WTC11 (cell line): ENCODE measurements at regions not wholly inside any gene's neighbourhood (a gene's known extent, or its start where the extent isn't known, plus 50 kb on each side); places are given as distances from the start of the nearest gene placed in this dataset.

Source experiments
- ATAC-seq: fragments of 200-7000 bp; cut with Tn5 transposase; 2 replicates; pipeline ENCODE4 v1.10.0; 2021; ENCODE audit warnings: mild to moderate bottlenecking, moderate library complexity
- CTCF ChIA-PET: fragments of 300-600 bp; sonication (Branson Sonifier 250); formaldehyde crosslinking; loops from one replicate; lab custom pipeline; 2021; ENCODE audit warnings: antibody characterized with exemption; lab: Charles Lee
- POLR2A ChIA-PET: fragments of 350-600 bp; sonication (Branson Sonifier 250); formaldehyde crosslinking; loops from one replicate; lab custom pipeline; 2021; ENCODE audit warnings: antibody characterized with exemption; lab: Charles Lee
- DNase-seq: peaks from one replicate; pipeline ENCODE4 v3.0.0; 2021; ENCODE audit warnings: low spot score
- H3K27ac Mint-ChIP-seq: 2 replicates; pipeline ENCODE4 v1.8.0; 2021; ENCODE audit warnings: mixed read lengths
- H3K27me3 Mint-ChIP-seq: 2 replicates; pipeline ENCODE4 v1.8.0; 2021; ENCODE audit warnings: low read depth, mild to moderate bottlenecking, moderate library complexity, mixed read lengths
- H3K36me3 Mint-ChIP-seq: 2 replicates; pipeline ENCODE4 v1.8.0; 2021; ENCODE audit warnings: mixed read lengths
- H3K4me1 Mint-ChIP-seq: 2 replicates; pipeline ENCODE4 v1.8.0; 2022; ENCODE audit warnings: mixed read lengths
- H3K4me3 Mint-ChIP-seq: 2 replicates; pipeline ENCODE4 v1.8.0; 2021; ENCODE audit warnings: mild to moderate bottlenecking, moderate library complexity, mixed read lengths
- H3K9me3 Mint-ChIP-seq: 2 replicates; pipeline ENCODE4 v1.8.0; 2021; ENCODE audit warnings: mixed read lengths
- ATF1 ChIP-seq: sonication (generic); formaldehyde crosslinking; IDR thresholded peaks from 2 replicates; pipeline ENCODE4 v1.8.1; 2023; ENCODE audit warnings: mild to moderate bottlenecking, moderate library complexity, missing genetic modification reagents
- CREB1 ChIP-seq: sonication (generic); formaldehyde crosslinking; IDR thresholded peaks from 2 replicates; pipeline ENCODE4 v1.8.0; 2023; ENCODE audit warnings: mild to moderate bottlenecking, missing genetic modification reagents
- CREM ChIP-seq: sonication (generic); formaldehyde crosslinking; IDR thresholded peaks from 2 replicates; pipeline ENCODE4 v1.8.1; 2022; ENCODE audit warnings: mild to moderate bottlenecking, missing genetic modification reagents, moderate library complexity
- ESRRA ChIP-seq: sonication (generic); formaldehyde crosslinking; IDR thresholded peaks from 2 replicates; pipeline ENCODE4 v1.8.1; 2022; ENCODE audit warnings: mild to moderate bottlenecking, missing genetic modification reagents, borderline replicate concordance
- GABPB1 ChIP-seq: sonication (generic); formaldehyde crosslinking; IDR thresholded peaks from 2 replicates; pipeline ENCODE4 v1.8.1; 2023; ENCODE audit warnings: mild to moderate bottlenecking, missing genetic modification reagents
- MXD4 ChIP-seq: fragments of 250-450 bp; sonication (Bioruptor Pico); IDR thresholded peaks from 2 replicates; pipeline ENCODE4 v1.8.0; 2021; ENCODE audit warnings: mild to moderate bottlenecking, moderate library complexity, borderline replicate concordance
- NFE2L1 ChIP-seq: sonication (generic); formaldehyde crosslinking; IDR thresholded peaks from 2 replicates; pipeline ENCODE4 v1.8.1; 2023; ENCODE audit warnings: missing genetic modification reagents
- PRRX2 ChIP-seq: fragments of 250-450 bp; sonication (Bioruptor Pico); IDR thresholded peaks from 2 replicates; pipeline ENCODE4 v1.8.0; 2021; ENCODE audit warnings: mild to moderate bottlenecking
- SOX15 ChIP-seq: fragments of 250-450 bp; sonication (Bioruptor Pico); IDR thresholded peaks from 2 replicates; pipeline ENCODE4 v1.9.0; 2021; ENCODE audit warnings: mild to moderate bottlenecking
- TCF7 ChIP-seq: sonication (generic); formaldehyde crosslinking; IDR thresholded peaks from 2 replicates; pipeline ENCODE4 v1.8.0; 2022; ENCODE audit warnings: mild to moderate bottlenecking, low read depth, missing genetic modification reagents, moderate library complexity
- TEAD4 ChIP-seq: sonication (generic); formaldehyde crosslinking; IDR thresholded peaks from 2 replicates; pipeline ENCODE4 v1.8.0; 2022; ENCODE audit warnings: mild to moderate bottlenecking, missing genetic modification reagents
- ZNF219 ChIP-seq: sonication (generic); formaldehyde crosslinking; IDR thresholded peaks from 2 replicates; pipeline ENCODE4 v1.8.0; 2023; ENCODE audit warnings: missing genetic modification reagents, mild to moderate bottlenecking, borderline replicate concordance
- ZNF263 ChIP-seq: sonication (generic); formaldehyde crosslinking; IDR thresholded peaks from 2 replicates; pipeline ENCODE4 v1.8.1; 2022; ENCODE audit warnings: low read depth, mild to moderate bottlenecking, moderate library complexity, missing genetic modification reagents
- TF ChIP-seq, protein P1 (sequence below): sonication (generic); formaldehyde crosslinking; IDR thresholded peaks from 2 replicates; pipeline ENCODE4 v1.8.1; 2023; ENCODE audit warnings: mild to moderate bottlenecking, missing genetic modification reagents, borderline replicate concordance
- TF ChIP-seq, protein P2 (sequence below): fragments of 250-450 bp; sonication (Bioruptor Pico); IDR thresholded peaks from 2 replicates; pipeline ENCODE4 v1.9.0; 2021; ENCODE audit warnings: mild to moderate bottlenecking
- TF ChIP-seq, protein P3 (sequence below): sonication (generic); formaldehyde crosslinking; conservative IDR thresholded peaks from 2 replicates; pipeline ENCODE4 v1.8.1; 2023; ENCODE audit warnings: mild to moderate bottlenecking, low read depth, missing genetic modification reagents, moderate library complexity
- TF ChIP-seq, protein P4 (sequence below): sonication (generic); formaldehyde crosslinking; IDR thresholded peaks from 2 replicates; pipeline ENCODE4 v1.8.1; 2023; ENCODE audit warnings: mild to moderate bottlenecking, missing genetic modification reagents
- TF ChIP-seq, protein P5 (sequence below): sonication (generic); formaldehyde crosslinking; IDR thresholded peaks from 2 replicates; pipeline ENCODE4 v1.8.0; 2022; ENCODE audit warnings: missing genetic modification reagents
- TF ChIP-seq, protein P6 (sequence below): sonication (generic); formaldehyde crosslinking; IDR thresholded peaks from 2 replicates; pipeline ENCODE4 v1.8.1; 2023; ENCODE audit warnings: mild to moderate bottlenecking, missing genetic modification reagents, moderate library complexity

DNA sequence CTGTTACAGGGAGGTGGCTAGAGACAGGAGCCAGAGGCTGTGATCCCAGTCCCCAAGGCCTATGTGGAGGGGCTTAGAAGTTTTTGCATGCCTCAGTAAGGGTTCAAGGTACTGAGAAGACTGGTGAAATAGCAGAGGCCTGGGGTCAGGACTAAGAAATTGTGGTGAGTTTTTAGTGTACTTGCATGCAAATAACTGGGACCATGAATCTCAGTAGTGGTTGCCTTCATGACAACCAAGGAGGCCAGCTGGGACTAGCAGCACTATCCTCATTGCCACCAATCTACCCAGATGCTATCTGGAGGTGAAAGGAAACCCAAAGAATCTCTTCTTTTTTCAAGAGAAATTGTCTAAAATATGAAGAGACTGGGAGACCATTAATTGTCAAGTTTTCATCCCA, 395.1 kb downstream of the CETN3 start (continued):
- TF ChIP-seq, protein P1, sequence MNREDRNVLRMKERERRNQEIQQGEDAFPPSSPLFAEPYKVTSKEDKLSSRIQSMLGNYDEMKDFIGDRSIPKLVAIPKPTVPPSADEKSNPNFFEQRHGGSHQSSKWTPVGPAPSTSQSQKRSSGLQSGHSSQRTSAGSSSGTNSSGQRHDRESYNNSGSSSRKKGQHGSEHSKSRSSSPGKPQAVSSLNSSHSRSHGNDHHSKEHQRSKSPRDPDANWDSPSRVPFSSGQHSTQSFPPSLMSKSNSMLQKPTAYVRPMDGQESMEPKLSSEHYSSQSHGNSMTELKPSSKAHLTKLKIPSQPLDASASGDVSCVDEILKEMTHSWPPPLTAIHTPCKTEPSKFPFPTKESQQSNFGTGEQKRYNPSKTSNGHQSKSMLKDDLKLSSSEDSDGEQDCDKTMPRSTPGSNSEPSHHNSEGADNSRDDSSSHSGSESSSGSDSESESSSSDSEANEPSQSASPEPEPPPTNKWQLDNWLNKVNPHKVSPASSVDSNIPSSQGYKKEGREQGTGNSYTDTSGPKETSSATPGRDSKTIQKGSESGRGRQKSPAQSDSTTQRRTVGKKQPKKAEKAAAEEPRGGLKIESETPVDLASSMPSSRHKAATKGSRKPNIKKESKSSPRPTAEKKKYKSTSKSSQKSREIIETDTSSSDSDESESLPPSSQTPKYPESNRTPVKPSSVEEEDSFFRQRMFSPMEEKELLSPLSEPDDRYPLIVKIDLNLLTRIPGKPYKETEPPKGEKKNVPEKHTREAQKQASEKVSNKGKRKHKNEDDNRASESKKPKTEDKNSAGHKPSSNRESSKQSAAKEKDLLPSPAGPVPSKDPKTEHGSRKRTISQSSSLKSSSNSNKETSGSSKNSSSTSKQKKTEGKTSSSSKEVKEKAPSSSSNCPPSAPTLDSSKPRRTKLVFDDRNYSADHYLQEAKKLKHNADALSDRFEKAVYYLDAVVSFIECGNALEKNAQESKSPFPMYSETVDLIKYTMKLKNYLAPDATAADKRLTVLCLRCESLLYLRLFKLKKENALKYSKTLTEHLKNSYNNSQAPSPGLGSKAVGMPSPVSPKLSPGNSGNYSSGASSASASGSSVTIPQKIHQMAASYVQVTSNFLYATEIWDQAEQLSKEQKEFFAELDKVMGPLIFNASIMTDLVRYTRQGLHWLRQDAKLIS, result no peak
- TF ChIP-seq ATF1 (no peak), MXD4 (CRISPR knock-in tag) (no peak), NFE2L1 (CRISPR knock-in tag) (no peak), ZNF263 (no peak)
- TF ChIP-seq, protein P2, sequence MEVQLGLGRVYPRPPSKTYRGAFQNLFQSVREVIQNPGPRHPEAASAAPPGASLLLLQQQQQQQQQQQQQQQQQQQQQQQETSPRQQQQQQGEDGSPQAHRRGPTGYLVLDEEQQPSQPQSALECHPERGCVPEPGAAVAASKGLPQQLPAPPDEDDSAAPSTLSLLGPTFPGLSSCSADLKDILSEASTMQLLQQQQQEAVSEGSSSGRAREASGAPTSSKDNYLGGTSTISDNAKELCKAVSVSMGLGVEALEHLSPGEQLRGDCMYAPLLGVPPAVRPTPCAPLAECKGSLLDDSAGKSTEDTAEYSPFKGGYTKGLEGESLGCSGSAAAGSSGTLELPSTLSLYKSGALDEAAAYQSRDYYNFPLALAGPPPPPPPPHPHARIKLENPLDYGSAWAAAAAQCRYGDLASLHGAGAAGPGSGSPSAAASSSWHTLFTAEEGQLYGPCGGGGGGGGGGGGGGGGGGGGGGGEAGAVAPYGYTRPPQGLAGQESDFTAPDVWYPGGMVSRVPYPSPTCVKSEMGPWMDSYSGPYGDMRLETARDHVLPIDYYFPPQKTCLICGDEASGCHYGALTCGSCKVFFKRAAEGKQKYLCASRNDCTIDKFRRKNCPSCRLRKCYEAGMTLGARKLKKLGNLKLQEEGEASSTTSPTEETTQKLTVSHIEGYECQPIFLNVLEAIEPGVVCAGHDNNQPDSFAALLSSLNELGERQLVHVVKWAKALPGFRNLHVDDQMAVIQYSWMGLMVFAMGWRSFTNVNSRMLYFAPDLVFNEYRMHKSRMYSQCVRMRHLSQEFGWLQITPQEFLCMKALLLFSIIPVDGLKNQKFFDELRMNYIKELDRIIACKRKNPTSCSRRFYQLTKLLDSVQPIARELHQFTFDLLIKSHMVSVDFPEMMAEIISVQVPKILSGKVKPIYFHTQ (CRISPR knock-in tag), result no peak

DNA sequence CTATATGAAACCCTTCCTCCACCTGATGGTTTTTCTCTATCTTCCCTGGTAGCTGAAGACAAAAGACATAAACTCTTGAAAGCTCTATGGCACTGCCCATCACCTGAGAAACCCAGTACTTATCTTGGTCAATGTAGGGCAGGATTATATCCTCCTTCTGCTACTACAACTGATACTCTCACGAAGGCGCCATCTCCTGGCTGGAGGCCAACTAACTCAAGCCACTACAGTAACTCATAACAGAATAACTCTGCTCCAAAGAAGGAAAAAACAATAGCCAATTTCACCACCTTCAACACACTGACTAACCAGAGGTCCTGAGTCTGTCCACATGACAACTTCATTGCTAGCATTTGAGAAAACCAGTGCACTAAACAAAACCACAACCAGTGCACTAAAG, 409.2 kb downstream of the CETN3 start:
- Mint-ChIP-seq H3K36me3 (peaks cover 2% of the 10 kb centered on the region; the same call in 1 of the 2 replicates), H3K4me3 (no peak overlapping the region), H3K4me1 (peaks cover 17% of the 10 kb centered on the region), H3K27me3 (peaks cover 23% of the 10 kb centered on the region), H3K9me3 (peaks cover 9% of the 10 kb centered on the region), H3K27ac (no peak overlapping the region)
- DNase-seq (peak; percentile 34), ATAC-seq (peak; percentile 65)
- CTCF ChIA-PET, result no interaction called here
- POLR2A ChIA-PET, result no interaction called here
- TF ChIP-seq SOX15 (CRISPR knock-in tag) (no peak), GABPB1 (CRISPR knock-in tag) (no peak), CREM (CRISPR knock-in tag) (no peak), ZNF219 (CRISPR knock-in tag) (no peak), TCF7 (no peak), PRRX2 (CRISPR knock-in tag) (no peak), TEAD4 (CRISPR knock-in tag) (no peak), ESRRA (CRISPR knock-in tag) (no peak), CREB1 (CRISPR knock-in tag) (no peak)
- TF ChIP-seq, protein P3, sequence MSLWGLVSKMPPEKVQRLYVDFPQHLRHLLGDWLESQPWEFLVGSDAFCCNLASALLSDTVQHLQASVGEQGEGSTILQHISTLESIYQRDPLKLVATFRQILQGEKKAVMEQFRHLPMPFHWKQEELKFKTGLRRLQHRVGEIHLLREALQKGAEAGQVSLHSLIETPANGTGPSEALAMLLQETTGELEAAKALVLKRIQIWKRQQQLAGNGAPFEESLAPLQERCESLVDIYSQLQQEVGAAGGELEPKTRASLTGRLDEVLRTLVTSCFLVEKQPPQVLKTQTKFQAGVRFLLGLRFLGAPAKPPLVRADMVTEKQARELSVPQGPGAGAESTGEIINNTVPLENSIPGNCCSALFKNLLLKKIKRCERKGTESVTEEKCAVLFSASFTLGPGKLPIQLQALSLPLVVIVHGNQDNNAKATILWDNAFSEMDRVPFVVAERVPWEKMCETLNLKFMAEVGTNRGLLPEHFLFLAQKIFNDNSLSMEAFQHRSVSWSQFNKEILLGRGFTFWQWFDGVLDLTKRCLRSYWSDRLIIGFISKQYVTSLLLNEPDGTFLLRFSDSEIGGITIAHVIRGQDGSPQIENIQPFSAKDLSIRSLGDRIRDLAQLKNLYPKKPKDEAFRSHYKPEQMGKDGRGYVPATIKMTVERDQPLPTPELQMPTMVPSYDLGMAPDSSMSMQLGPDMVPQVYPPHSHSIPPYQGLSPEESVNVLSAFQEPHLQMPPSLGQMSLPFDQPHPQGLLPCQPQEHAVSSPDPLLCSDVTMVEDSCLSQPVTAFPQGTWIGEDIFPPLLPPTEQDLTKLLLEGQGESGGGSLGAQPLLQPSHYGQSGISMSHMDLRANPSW (CRISPR knock-in tag), result no peak
- TF ChIP-seq, protein P4, sequence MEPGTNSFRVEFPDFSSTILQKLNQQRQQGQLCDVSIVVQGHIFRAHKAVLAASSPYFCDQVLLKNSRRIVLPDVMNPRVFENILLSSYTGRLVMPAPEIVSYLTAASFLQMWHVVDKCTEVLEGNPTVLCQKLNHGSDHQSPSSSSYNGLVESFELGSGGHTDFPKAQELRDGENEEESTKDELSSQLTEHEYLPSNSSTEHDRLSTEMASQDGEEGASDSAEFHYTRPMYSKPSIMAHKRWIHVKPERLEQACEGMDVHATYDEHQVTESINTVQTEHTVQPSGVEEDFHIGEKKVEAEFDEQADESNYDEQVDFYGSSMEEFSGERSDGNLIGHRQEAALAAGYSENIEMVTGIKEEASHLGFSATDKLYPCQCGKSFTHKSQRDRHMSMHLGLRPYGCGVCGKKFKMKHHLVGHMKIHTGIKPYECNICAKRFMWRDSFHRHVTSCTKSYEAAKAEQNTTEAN, result no peak
- TF ChIP-seq, protein P5, sequence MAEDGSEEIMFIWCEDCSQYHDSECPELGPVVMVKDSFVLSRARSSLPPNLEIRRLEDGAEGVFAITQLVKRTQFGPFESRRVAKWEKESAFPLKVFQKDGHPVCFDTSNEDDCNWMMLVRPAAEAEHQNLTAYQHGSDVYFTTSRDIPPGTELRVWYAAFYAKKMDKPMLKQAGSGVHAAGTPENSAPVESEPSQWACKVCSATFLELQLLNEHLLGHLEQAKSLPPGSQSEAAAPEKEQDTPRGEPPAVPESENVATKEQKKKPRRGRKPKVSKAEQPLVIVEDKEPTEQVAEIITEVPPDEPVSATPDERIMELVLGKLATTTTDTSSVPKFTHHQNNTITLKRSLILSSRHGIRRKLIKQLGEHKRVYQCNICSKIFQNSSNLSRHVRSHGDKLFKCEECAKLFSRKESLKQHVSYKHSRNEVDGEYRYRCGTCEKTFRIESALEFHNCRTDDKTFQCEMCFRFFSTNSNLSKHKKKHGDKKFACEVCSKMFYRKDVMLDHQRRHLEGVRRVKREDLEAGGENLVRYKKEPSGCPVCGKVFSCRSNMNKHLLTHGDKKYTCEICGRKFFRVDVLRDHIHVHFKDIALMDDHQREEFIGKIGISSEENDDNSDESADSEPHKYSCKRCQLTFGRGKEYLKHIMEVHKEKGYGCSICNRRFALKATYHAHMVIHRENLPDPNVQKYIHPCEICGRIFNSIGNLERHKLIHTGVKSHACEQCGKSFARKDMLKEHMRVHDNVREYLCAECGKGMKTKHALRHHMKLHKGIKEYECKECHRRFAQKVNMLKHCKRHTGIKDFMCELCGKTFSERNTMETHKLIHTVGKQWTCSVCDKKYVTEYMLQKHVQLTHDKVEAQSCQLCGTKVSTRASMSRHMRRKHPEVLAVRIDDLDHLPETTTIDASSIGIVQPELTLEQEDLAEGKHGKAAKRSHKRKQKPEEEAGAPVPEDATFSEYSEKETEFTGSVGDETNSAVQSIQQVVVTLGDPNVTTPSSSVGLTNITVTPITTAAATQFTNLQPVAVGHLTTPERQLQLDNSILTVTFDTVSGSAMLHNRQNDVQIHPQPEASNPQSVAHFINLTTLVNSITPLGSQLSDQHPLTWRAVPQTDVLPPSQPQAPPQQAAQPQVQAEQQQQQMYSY (CRISPR knock-in tag), result no peak
- TF ChIP-seq, protein P6, sequence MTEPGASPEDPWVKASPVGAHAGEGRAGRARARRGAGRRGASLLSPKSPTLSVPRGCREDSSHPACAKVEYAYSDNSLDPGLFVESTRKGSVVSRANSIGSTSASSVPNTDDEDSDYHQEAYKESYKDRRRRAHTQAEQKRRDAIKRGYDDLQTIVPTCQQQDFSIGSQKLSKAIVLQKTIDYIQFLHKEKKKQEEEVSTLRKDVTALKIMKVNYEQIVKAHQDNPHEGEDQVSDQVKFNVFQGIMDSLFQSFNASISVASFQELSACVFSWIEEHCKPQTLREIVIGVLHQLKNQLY, result no peak
